ENCODE measurements at regions not wholly inside any gene's neighbourhood (a gene's known extent, or its start where the extent isn't known, plus 50 kb on each side); places are given as distances from the start of the nearest gene placed in this dataset.

DNA sequence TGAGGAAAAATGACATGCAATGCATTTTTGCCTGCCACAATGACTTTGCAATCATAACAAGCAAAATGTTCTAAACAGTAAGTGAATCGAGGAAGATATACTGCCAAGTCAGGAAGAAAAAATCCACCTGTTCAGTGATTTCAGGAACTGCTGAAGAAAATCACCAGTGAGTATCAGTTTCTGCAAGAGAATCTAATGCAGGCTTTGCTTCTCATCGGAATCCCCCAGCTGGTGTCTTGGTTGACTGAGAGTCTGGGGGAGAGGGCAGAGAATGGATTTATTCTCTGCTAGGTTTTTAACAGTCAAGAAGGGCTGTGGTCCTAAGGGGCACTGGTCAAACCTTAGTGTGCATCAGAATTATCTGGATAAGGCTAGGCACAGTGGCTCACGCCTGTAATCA is 363.4 kb downstream of the CDH26 start:
- no peak for DNase-seq

DNA sequence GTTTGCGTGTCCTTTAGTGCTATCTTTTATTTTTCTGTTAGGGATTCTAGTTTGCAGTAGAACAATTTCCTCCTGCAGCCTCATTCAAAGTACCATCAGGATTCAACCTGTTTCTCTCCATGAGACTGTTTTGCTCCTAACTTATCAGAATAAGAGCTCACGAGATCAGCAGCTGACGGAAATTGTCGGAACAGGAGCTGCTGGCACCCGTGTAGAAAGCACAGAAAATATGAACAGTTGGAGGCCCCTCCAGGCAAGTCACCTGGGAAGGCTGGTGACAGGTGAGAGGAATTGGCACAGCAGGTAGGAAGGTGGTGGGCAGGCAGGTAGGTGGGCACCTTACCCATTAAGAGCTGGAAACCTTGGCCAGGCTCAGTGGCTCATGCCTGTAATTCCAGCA is 368.6 kb downstream of the CDH26 start:
- no peak for DNase-seq

GRCh38 chr20:60327971-60328660 is 369.9 kb downstream of the CDH26 start:
- no peak for DNase-seq

DNA sequence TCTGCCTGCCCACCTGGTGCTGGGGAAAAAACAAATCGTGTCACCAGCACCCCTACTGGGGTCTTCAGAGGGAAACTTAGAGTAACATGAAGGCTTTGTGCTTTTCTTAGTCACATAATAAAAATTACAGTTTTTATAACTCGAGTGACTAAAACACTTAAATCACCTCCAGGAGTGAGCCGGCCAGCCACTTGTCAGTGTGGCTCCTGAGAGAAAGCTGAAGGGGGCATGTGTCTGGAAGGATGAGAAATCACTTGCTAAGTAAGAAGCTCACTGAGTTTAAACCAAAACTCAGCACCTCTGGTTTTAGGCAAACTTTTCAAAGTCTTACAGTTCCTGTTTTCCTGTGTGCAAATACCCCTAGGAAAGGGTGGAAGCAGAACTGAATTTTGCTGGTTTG is 372.2 kb downstream of the CDH26 start:
- no peak for DNase-seq

DNA sequence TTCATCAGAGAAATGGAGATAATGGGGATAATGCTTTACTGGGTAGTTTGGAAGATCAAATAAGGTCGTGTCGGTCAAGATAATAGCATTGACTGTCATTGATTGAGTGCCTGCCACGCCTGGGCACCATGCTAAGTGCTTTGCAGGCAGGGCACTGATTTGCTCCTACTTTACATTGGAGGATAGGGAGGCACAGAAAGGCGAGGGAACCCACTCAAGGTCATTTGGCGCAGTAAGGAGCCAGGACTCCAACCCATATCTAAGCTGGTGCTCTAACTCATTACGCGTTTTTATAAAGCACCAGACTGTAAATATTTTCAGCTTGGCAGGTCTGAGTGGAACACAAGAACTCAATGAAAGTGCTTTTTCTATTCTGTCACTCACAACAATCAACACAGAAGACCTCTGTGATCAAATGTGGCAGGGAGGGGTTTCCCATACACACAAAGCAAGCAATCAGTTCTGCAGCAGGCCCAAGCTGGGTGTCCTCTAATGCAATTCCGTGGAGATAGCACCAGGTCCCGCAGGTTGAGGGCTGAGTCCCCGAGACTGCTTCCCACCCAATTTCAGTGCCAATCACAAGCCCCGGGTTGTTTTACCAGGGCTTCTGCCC is 373.6 kb downstream of the CDH26 start:
- DNase-seq, result no peak

DNA sequence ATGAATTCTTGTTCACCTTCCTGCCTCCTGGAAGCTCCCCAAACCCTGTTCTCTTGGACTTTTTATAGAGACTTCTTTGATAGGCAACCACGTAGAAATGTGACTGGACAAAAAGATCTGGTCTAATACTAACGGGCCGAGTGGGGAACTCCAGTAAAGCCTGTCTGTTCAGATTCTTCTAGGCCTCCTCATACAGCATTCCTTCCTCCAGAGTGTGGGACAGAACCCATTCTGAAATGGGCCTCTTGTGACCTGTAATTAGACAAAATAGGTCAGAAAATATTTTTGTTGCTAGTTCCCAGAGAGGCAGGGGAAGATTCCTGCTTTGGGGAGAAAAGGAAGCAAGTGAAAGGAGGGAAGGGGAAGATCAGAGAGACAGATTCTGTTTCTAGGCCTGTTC is 374.3 kb downstream of the CDH26 start:
- no peak for DNase-seq

- no peak for DNase-seq
Observed at GRCh38 chr20:60334911-60335310, 376.7 kb downstream of the CDH26 start.

DNA sequence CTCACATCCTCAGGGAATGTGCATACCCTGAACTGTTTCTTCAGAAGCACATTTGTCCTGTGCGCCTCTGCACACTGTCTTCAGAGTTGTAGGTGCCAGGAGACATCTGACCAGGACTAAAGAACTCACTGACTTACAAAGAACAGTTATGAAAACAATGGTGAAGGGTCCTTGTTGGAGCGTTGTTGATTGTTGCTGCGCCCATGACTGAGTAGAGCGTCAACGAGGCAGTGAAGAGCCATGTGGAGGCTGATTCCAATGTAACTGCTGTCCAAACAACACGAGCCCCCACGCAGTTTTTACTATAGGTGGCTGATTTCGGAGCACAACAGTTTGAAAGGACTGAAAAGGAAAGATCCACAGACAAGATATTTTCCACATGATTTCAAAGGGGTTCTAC is 380.3 kb downstream of the CDH26 start:
- no peak for DNase-seq

DNA sequence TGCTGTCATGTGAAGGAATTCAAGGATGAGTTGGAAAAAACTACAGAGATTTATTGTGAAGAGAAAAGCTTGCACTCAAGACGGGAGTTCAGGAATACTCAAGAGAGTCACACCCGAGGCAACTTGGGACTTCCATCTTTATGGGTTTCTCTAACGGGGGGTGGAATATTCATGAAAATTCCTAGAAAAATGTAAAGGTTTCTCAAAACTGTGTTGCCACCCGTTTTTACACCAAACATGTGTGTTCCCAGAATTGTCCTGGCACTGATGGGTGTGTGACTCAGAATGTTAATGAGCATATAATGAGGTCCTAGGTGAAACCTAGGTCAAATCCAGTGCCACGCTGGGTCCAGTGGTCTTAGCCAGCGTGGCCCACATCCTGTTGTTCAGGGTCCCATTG is 381.5 kb downstream of the CDH26 start:
- no peak for DNase-seq

- no peak for DNase-seq
Observed at GRCh38 chr20:60340232-60340631, 382.0 kb downstream of the CDH26 start.

- DNase-seq, result no peak
Observed at GRCh38 chr20:60341062-60341461, 382.8 kb downstream of the CDH26 start.

GRCh38 chr20:60345106-60345505 is 386.9 kb downstream of the CDH26 start:
- no peak for DNase-seq

- no peak for DNase-seq
Observed at GRCh38 chr20:60349418-60349817, 391.2 kb downstream of the CDH26 start.

DNA sequence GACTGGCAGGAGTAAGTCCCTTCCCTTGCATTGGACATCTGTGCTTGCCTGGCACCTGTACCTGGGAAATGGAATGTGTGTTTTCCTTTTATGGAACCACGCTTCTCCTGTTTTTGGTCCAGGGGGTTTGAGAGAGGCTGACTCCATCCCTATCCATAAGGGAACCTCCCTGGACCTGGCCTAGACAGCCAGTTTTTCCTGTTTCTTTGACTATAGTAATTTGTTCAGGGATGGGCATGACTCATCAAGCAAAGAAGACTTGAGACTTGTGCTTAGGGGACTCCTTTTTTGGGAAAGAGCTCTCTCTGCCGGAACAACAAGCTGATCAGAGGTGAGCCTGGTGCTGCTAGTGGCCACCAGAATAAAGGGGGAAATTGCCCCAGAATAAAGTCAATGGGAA is 393.8 kb downstream of the CDH26 start:
- no peak for DNase-seq

DNA sequence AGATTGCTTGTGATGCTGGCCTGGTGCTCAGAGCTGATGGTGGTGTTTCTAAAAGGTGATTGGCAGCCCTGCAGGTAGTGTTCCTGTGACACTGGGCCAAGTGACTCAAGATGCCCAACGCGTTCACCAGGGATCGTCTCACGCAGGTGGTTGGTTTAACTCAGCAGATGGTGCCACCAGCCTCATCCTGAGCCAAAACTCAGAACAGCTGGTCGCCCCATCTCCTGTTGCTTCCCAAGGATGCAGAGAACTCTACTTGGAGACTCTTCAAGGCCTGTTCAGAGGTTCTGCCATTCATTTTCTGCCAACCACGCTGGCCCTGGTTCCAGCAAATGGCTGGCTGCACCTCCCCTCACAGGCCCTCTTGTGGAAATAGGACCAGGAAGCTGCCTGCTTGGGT is 394.4 kb downstream of the CDH26 start:
- no peak for DNase-seq

DNA sequence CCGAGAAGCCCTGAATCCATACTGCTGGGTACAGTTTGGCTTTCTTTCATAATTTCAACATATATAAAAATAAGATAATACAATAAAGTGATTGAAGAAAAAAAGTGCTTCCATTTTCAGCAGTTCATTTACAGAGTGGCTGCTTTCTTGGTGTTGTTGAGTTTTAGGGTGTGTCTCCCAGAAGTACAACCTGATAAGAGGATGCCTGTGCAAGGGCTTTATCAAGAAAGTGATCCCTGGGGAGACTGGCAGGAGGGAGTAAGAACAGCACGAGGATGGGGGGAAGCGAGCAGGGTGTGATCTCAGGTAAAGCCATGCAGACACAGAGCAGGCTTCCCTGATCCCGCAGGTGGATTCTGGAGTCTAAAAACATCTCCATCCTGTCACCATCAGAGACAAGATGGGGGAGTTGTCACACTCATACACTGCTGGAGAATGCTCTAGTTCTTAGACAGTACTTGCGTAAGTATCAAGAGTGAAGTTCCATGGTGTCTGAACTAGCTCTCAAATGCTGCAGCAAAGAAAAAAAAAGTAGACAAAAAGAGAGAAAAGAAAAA is 395.9 kb downstream of the CDH26 start:
- DNase-seq, result no peak

GRCh38 chr20:60358101-60358500 is 399.9 kb downstream of the CDH26 start:
- DNase-seq, result no peak

DNA sequence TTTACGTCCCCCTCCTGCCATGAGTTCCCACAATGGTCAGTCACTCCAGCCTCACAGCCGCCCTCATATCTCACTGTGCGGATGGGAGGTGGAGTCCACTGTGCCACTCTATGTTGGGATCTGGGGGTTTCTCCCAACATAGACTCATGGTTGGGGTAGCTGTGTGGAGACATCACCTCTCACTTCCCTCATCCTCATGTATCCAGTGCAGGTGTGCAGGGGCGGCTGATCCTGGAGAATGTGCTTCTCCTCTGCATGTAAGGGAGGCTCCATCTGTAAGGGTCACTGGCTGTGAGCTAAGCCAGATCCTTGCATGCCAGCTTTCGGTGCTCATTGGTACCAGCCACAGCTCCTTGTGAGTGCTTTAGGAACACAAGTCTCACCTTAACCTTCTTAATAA is 400.8 kb downstream of the CDH26 start:
- DNase-seq, result no peak

- no peak for DNase-seq
Observed at GRCh38 chr20:60361761-60362395, 403.7 kb downstream of the CDH26 start.

GRCh38 chr20:60362531-60362930 is 404.3 kb downstream of the CDH26 start:
- DNase-seq, result peak; percentile 5

DNA sequence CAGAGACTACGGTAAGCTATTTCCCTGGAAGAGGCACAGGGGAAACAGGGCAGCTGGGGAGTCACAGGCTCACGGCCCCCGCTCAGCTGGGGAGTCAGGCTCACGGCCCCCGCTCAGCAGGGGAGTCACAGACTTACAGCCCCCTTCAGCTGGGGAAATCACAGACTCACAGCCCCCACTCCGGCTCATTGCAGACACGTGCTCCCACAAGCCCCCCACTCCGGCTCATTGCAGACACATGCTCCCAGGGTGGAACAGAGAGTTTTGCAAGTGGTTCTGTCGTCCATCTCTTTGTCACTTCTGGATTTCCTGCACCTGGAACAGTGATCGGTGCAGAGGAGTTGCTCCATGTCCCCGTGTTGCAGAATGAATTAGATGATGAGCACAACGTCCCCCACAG is 405.5 kb downstream of the CDH26 start:
- no peak for DNase-seq

GRCh38 chr20:60365064-60365666 is 406.9 kb downstream of the CDH26 start:
- no peak for DNase-seq

GRCh38 chr20:60365882-60366281 is 407.7 kb downstream of the CDH26 start:
- no peak for DNase-seq

Measured in left kidney (tissue), 1 donor.